Spleen (tissue), 7 donors: ENCODE measurements at regions not wholly inside any gene's neighbourhood (a gene's known extent, or its start where the extent isn't known, plus 50 kb on each side); places are given as distances from the start of the nearest gene placed in this dataset.
"Not testable (repeated sequence)": the region's sequence is repeated elsewhere in the genome, so short reads cannot be mapped to it uniquely, and the experiment has no call there.

Experiments
- CTCF ChIP-seq, 11 experiments: fragments of 200-600 bp in 7 of 11; fragments of 450-650 bp in 4 of 11; sonication (generic) in 4 of 11; IDR thresholded peaks in 8 of 11; conservative IDR thresholded peaks in 3 of 11; 1 replicate in 7 of 11; 2 replicates in 4 of 11; pipeline versions ENCODE4 v1.4.0 to v1.8.0; 2016 to 2021; ENCODE audit warnings: antibody characterized with exemption in 11 of 11, inconsistent platforms in 4 of 11, mild to moderate bottlenecking in 1 of 11
- POLR2A ChIP-seq, 3 donors: fragments of 450-650 bp; IDR thresholded peaks; one replicate each; pipeline ENCODE4 v1.5.1; 2017; ENCODE audit warnings: antibody characterized with exemption in 3 of 3, mild to moderate bottlenecking in 1 of 3
- POLR2AphosphoS5 ChIP-seq, 3 donors: sonication (generic); formaldehyde crosslinking; IDR thresholded peaks; one replicate each; pipeline ENCODE4 v1.5.1; 2017; ENCODE audit warnings: antibody characterized with exemption in 3 of 3
- donor health status: DM: no; HTN: no; CAD: no; lungs with moderate emphysema.
- donor health status: DM: no; HTN: no; CAD: no.
- donor health status: DM: no; HTN: no; CAD: no.

GRCh38 chr6:125643967-125644661 is 105.3 kb upstream of the HEY2 start:
- TF ChIP-seq CTCF (IDR thresholded peaks at IDR 0.05 in 8 of 11, conservative IDR thresholded peaks at IDR 0.05 in 3 of 11); POLR2AphosphoS5 (IDR thresholded peaks at IDR 0.05); POLR2A (IDR thresholded peaks at IDR 0.05): not testable (repeated sequence)
